H9 (cell line): ENCODE measurements at regions not wholly inside any gene's neighbourhood (a gene's known extent, or its start where the extent isn't known, plus 50 kb on each side); places are given as distances from the start of the nearest gene placed in this dataset.

Experiments used
- DNase-seq: peaks from one replicate; pipeline ENCODE4 v3.0.0-alpha.2; 2017
- H2AFZ ChIP-seq: one replicate; pipeline ENCODE4 v1.6.1; 2013; ENCODE audit warnings: mild to moderate bottlenecking, low read length, control low read depth, moderate library complexity
- H2AK5ac ChIP-seq: 2 replicates; pipeline ENCODE4 v1.6.1; 2013; ENCODE audit warnings: low read length, control low read depth, mixed read lengths; ENCODE audit not compliant: insufficient read length
- H2BK120ac ChIP-seq: one replicate; pipeline ENCODE4 v1.6.1; 2013; ENCODE audit warnings: low read depth, mild to moderate bottlenecking, low read length, control low read depth, inconsistent platforms; ENCODE audit not compliant: poor library complexity, severe bottlenecking
- H2BK12ac ChIP-seq: 2 replicates; pipeline ENCODE4 v1.6.1; 2013; ENCODE audit warnings: low read length, control low read depth, mixed read lengths, low read depth; ENCODE audit not compliant: insufficient read length
- H2BK15ac ChIP-seq: 2 replicates; pipeline ENCODE4 v1.6.1; 2013; ENCODE audit warnings: low read depth, low read length, control low read depth
- H2BK20ac ChIP-seq: one replicate; pipeline ENCODE4 v1.6.1; 2013; ENCODE audit warnings: low read depth, mild to moderate bottlenecking, low read length, control low read depth, inconsistent platforms; ENCODE audit not compliant: poor library complexity, severe bottlenecking
- H2BK5ac ChIP-seq: 2 replicates; pipeline ENCODE4 v1.6.1; 2013; ENCODE audit warnings: low read length, control low read depth, mixed read lengths; ENCODE audit not compliant: insufficient read length
- H3K14ac ChIP-seq: 2 replicates; pipeline ENCODE4 v1.6.1; 2013; ENCODE audit warnings: low read length, control low read depth; ENCODE audit not compliant: insufficient read depth
- H3K18ac ChIP-seq: 2 replicates; pipeline ENCODE4 v1.6.1; 2013; ENCODE audit warnings: low read depth, mild to moderate bottlenecking, mixed read lengths, low read length, control low read depth; ENCODE audit not compliant: insufficient read length
- H3K23ac ChIP-seq: 2 replicates; pipeline ENCODE4 v1.6.1; 2013; ENCODE audit warnings: low read length, control low read depth, mixed read lengths, low read depth; ENCODE audit not compliant: insufficient read length
- H3K23me2 ChIP-seq: 2 replicates; pipeline ENCODE4 v1.6.1; 2013; ENCODE audit warnings: low read depth, mild to moderate bottlenecking, mixed read lengths, low read length, control low read depth; ENCODE audit not compliant: insufficient read length, poor library complexity, severe bottlenecking
- H3K27ac ChIP-seq: 2 replicates; pipeline ENCODE4 v1.5.1; 2013; ENCODE audit warnings: low read length, control low read depth, mixed read lengths, low read depth; ENCODE audit not compliant: insufficient read length
- H3K27me3 ChIP-seq: 2 replicates; pipeline ENCODE4 v1.6.1; 2013; ENCODE audit warnings: low read length, control low read depth, inconsistent platforms; ENCODE audit not compliant: insufficient read depth
- H3K4ac ChIP-seq: 2 replicates; pipeline ENCODE4 v1.6.1; 2013; ENCODE audit warnings: low read depth, mild to moderate bottlenecking, control low read depth, inconsistent platforms, low read length, moderate library complexity
- H3K4me1 ChIP-seq: 2 replicates; pipeline ENCODE4 v1.6.1; 2013; ENCODE audit warnings: low read length, control low read depth, inconsistent platforms; ENCODE audit not compliant: insufficient read depth
- H3K4me2 ChIP-seq: 2 replicates; pipeline ENCODE4 v1.6.1; 2013; ENCODE audit warnings: low read length, control low read depth, mixed read lengths; ENCODE audit not compliant: insufficient read length, insufficient read depth
- H3K56ac ChIP-seq: 2 replicates; pipeline ENCODE4 v1.6.1; 2013; ENCODE audit warnings: low read depth, mild to moderate bottlenecking, mixed read lengths, low read length, control low read depth; ENCODE audit not compliant: insufficient read length
- H3K79me1 ChIP-seq: 2 replicates; pipeline ENCODE4 v1.6.1; 2013; ENCODE audit warnings: low read depth, mild to moderate bottlenecking, moderate library complexity, low read length, control low read depth, inconsistent platforms; ENCODE audit not compliant: insufficient read depth, poor library complexity, severe bottlenecking
- H3K79me2 ChIP-seq: 2 replicates; pipeline ENCODE4 v1.6.1; 2013; ENCODE audit warnings: low read length, control low read depth, inconsistent platforms; ENCODE audit not compliant: insufficient read depth
- H3K9ac ChIP-seq: 2 replicates; pipeline ENCODE4 v1.6.1; 2013; ENCODE audit warnings: low read length, control low read depth, mixed read lengths; ENCODE audit not compliant: insufficient read length; ENCODE audit errors: extremely low read depth
- H3K9me3 ChIP-seq: one replicate; pipeline ENCODE4 v1.6.1; 2013; ENCODE audit warnings: low read depth, low read length, inconsistent platforms; ENCODE audit not compliant: control insufficient read depth
- H3T11ph ChIP-seq: one replicate; pipeline ENCODE4 v1.6.1; 2013; ENCODE audit warnings: mild to moderate bottlenecking, low read length, control low read depth, inconsistent platforms
- H4K20me1 ChIP-seq: one replicate; pipeline ENCODE4 v1.6.1; 2013; ENCODE audit not compliant: control insufficient read depth, insufficient read length, insufficient read depth
- H4K5ac ChIP-seq: 2 replicates; pipeline ENCODE4 v1.6.1; 2013; ENCODE audit warnings: low read depth, mild to moderate bottlenecking, mixed read lengths, low read length, control low read depth; ENCODE audit not compliant: insufficient read length
- H4K8ac ChIP-seq: replicated peaks from 2 replicates; pipeline ENCODE4 v1.6.1; 2013; ENCODE audit warnings: low read length, control low read depth, mixed read lengths, low read depth; ENCODE audit not compliant: insufficient read length
- H4K91ac ChIP-seq: 2 replicates; pipeline ENCODE4 v1.6.1; 2013; ENCODE audit warnings: low read depth, mild to moderate bottlenecking, moderate library complexity, mixed read lengths, low read length, control low read depth; ENCODE audit not compliant: insufficient read length
- H3K27ac Mint-ChIP-seq, 3 experiments: 2 replicates in 2 of 3; 3 replicates in 1 of 3; pipeline ENCODE4 v1.8.0; 2020 to 2021; ENCODE audit warnings: mixed read lengths in 3 of 3, mild to moderate bottlenecking in 1 of 3, moderate library complexity in 1 of 3
- H3K27me3 Mint-ChIP-seq: 2 replicates; pipeline ENCODE4 v1.8.0; 2021; ENCODE audit warnings: low read depth, mild to moderate bottlenecking, moderate library complexity, mixed read lengths
- H3K36me3 Mint-ChIP-seq, 3 experiments: 2 replicates in 2 of 3; 3 replicates in 1 of 3; pipeline ENCODE4 v1.8.0; 2020 to 2021; ENCODE audit warnings: low read depth in 3 of 3, mixed read lengths in 3 of 3; ENCODE audit not compliant: insufficient read depth in 1 of 3
- H3K4me1 Mint-ChIP-seq, 2 experiments: 2 replicates each; pipeline ENCODE4 v1.8.0; 2020; ENCODE audit warnings: mixed read lengths in 2 of 2
- H3K4me3 Mint-ChIP-seq, 2 experiments: 2 replicates in 1 of 2; 3 replicates in 1 of 2; pipeline ENCODE4 v1.8.0; 2020 to 2021; ENCODE audit warnings: mild to moderate bottlenecking in 2 of 2, mixed read lengths in 2 of 2, moderate library complexity in 1 of 2
- H3K9me3 Mint-ChIP-seq, 2 experiments: 2 replicates in 1 of 2; 3 replicates in 1 of 2; pipeline ENCODE4 v1.8.0; 2020; ENCODE audit warnings: mild to moderate bottlenecking in 2 of 2, mixed read lengths in 2 of 2, moderate library complexity in 1 of 2
- WGBS: extraction: QIAGEN DNeasy Blood & Tissue Kit; methylation state at CpG from one replicate; pipeline ENCODE4 v1.1.7; 2013; ENCODE audit warnings: missing lambda C conversion rate, low lambda C conversion rate, mixed read lengths; ENCODE audit not compliant: insufficient read length; ENCODE audit errors: extremely low coverage; 5-methylcytosine and 5-hydroxymethylcytosine counted together
- TF ChIP-seq, protein P1 (sequence below): fragments of 200-600 bp; sonication (generic); conservative IDR thresholded peaks from 3 replicates; pipeline ENCODE4 v1.8.0; 2021; ENCODE audit warnings: antibody characterized with exemption, mild to moderate bottlenecking

- no CpG with 5 or more reads among the region's 5 CpGs for WGBS
- Histone ChIP-seq H2AFZ (no peak overlapping the region), H3K56ac (no peak overlapping the region), H2BK12ac (no peak overlapping the region), H3K27ac (no peak overlapping the region), H3K79me1 (no peaks in the 10 kb centered on the region), H3K27me3 (no peaks in the 10 kb centered on the region), H3K4me2 (no peak overlapping the region), H3K79me2 (no peaks in the 10 kb centered on the region), H4K20me1 (no peaks in the 10 kb centered on the region), H3K4ac (no peak overlapping the region), H3T11ph (no peak overlapping the region), H3K23me2 (no peaks in the 10 kb centered on the region), H3K9me3 (no peaks in the 10 kb centered on the region), H2AK5ac (no peak overlapping the region), H4K5ac (no peak overlapping the region), H2BK5ac (no peak overlapping the region), H3K14ac (no peak overlapping the region), H3K4me1 (no peaks in the 10 kb centered on the region), H4K8ac (no peak overlapping the region), H2BK15ac (no peak overlapping the region), H2BK20ac (no peak overlapping the region), H3K9ac (no peak overlapping the region), H3K18ac (no peak overlapping the region), H3K23ac (no peak overlapping the region), H4K91ac (no peak overlapping the region), H2BK120ac (no peak overlapping the region)
- Mint-ChIP-seq H3K36me3 (peaks cover 5 to 8% (median 6%) of the 10 kb centered on the region in 3 experiments; a peak in 6 of 7 replicates), H3K27ac (no peak overlapping the region), H3K4me1 (peaks cover 5 to 8% of the 10 kb centered on the region in 2 experiments; a peak in 2 of 4 replicates), H3K9me3 (peaks cover 24 to 26% of the 10 kb centered on the region in 2 experiments), H3K4me3 (no peak overlapping the region), H3K27me3 (no peaks in the 10 kb centered on the region; the same call in 1 of the 2 replicates)
- no peak for DNase-seq
- TF ChIP-seq, protein P1, sequence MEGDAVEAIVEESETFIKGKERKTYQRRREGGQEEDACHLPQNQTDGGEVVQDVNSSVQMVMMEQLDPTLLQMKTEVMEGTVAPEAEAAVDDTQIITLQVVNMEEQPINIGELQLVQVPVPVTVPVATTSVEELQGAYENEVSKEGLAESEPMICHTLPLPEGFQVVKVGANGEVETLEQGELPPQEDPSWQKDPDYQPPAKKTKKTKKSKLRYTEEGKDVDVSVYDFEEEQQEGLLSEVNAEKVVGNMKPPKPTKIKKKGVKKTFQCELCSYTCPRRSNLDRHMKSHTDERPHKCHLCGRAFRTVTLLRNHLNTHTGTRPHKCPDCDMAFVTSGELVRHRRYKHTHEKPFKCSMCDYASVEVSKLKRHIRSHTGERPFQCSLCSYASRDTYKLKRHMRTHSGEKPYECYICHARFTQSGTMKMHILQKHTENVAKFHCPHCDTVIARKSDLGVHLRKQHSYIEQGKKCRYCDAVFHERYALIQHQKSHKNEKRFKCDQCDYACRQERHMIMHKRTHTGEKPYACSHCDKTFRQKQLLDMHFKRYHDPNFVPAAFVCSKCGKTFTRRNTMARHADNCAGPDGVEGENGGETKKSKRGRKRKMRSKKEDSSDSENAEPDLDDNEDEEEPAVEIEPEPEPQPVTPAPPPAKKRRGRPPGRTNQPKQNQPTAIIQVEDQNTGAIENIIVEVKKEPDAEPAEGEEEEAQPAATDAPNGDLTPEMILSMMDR, result no peak
These were observed 704.5 kb upstream of the RAB6C start for GRCh38 chr2:129274918-129275317.
